AG09319 (cell line): ENCODE measurements at regions not wholly inside any gene's neighbourhood (a gene's known extent, or its start where the extent isn't known, plus 50 kb on each side); places are given as distances from the start of the nearest gene placed in this dataset.

Source experiments
- DNase-seq: peaks from one replicate; pipeline ENCODE4 v3.0.0-alpha.2; 2010; ENCODE audit warnings: low read depth; ENCODE audit errors: extremely low read depth
- CTCF ChIP-seq: IDR thresholded peaks from 2 replicates; pipeline ENCODE4 v1.5.1; 2011; ENCODE audit warnings: low read depth, mild to moderate bottlenecking, inconsistent platforms, low read length, moderate library complexity

GRCh38 chr3:144160627-144161026 is 189.0 kb downstream of the DIPK2A start:
- TF ChIP-seq CTCF = no peak
- no peak for DNase-seq

GRCh38 chr3:144162042-144162441 is 190.4 kb downstream of the DIPK2A start:
- TF ChIP-seq CTCF = no peak
- DNase-seq = peak; percentile 39

DNA sequence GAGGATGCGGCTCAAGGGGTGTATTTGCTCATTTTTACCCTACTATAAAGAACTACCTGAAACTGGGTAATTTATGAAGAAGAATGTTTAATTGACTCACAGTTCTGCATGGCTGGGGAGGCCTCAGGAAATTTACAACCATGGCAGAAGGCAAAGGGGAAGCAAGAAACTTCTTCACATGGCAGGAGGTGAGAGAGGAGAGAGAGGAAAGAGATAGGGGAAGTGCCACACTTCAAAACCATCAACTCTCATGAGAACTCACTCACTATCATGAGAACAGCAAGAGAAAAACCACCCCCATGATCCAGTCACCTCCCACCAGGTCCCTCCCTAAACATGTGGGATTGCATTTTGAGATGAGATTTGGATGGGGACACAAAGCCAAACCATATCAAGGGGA is 192.7 kb downstream of the DIPK2A start:
- TF ChIP-seq CTCF = no peak
- DNase-seq = no peak

DNA sequence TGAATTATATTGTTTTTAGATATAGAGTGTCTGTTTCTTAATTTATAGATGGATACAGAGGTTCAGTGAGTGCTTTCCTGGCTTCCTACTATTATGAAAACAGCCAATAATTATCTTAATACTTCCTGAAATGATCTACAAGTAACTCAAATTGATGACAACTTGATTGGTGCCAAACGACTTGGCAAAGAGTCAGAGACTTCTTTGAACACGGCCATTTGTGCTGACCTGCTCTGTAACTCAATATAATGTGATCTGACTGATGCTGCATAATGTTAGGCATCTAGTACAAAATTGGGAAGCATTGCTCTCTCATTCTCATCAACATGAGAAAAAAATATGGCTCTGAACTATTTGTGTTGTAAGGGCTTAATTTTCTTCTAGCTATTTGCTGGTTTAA is 193.9 kb downstream of the DIPK2A start:
- DNase-seq = no peak
- no peak for TF ChIP-seq CTCF

DNA sequence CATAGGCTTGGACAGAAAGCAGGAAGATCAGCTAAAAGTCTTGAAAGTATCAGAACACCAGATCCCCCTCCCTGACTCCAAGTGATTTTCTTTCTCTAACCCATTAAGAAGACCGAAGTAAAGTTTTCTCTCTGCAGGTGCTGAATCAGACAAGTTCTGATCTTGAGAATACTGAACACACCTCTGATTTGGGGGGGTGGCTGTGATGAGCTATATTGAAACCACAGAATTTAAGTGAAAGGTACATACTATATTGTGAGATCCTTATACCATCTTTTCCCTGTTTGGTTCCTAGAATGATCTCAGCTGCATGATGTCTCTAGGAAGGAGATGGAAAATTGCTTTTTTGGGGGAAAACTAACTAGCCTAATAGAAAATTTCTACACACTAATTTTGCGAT is 196.0 kb downstream of the DIPK2A start:
- TF ChIP-seq CTCF = no peak

GRCh38 chr3:144173491-144173890 is 201.9 kb downstream of the DIPK2A start:
- DNase-seq = no peak
- TF ChIP-seq CTCF = no peak

More for the DNA sequence above, 196.0 kb downstream of the DIPK2A start:
- no peak for DNase-seq

DNA sequence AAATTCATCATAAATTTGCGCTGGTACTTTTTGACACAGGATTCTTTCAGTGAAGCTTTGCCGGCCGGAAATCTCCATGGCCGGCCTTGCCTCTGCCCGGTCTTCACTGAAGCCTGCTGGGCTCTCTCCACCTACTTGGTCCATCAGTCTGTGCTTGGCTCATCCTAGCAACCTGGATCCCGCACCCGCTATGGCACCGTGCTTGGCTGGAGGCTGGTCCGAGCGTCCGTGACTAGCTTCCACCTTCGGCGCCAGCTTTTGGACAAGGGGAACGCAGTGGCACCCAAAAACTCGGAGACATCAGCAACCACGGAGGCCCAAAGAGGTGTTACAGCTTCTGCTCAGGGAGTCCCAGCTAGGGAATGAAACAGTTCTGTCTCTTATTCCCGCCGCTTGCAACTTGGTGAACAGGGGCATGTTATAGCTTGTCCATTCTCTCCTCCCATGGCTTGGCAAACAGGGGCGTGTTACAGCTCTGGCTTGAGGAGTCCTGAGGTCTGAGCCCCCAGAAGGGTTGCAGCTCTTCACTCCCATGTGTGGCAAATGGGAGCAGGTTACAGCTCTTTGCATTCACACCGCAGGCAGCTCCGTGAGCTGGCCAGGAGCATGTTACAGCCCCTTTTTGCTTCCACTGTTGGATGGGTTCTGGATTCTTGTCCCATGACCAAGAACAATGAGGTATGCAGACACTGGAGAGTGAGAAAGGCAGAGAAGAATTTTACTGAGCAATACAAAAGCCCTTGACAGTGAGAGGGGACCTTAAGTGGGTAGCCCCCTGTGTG is 204.2 kb downstream of the DIPK2A start:
- no peak for DNase-seq

More for the DNA sequence above, 204.2 kb downstream of the DIPK2A start:
- TF ChIP-seq CTCF = no peak
